Endothelial cell of umbilical vein (primary cell): ENCODE measurements at regions not wholly inside any gene's neighbourhood (a gene's known extent, or its start where the extent isn't known, plus 50 kb on each side); places are given as distances from the start of the nearest gene placed in this dataset.

ENCODE experiments used
- BruUV-seq: library from RNA; stranded (reverse); fragments of 400-500 nt; replicated peaks from 2 replicates; lab custom pipeline; 2021; lab: Mats Ljungman, UMichigan
- CTCF ChIA-PET: fragments of 300-600, 350-600 bp; sonication (Branson Sonifier 250); formaldehyde crosslinking; loops from one replicate; lab custom pipeline; 2021; ENCODE audit warnings: antibody characterized with exemption, inconsistent platforms; lab: Charles Lee
- POLR2A ChIA-PET: fragments of 300-600, 350-600 bp; sonication (Branson Sonifier 250); formaldehyde crosslinking; loops from one replicate; lab custom pipeline; 2021; ENCODE audit warnings: antibody characterized with exemption, inconsistent platforms; lab: Charles Lee
- DNase-seq: peaks from one replicate; pipeline ENCODE4 v3.0.0-alpha.2; 2011; ENCODE audit warnings: low read depth, low spot score
- FAIRE-seq: peaks from 2 replicates; lab custom pipeline; 2011; peaks lifted over from hg19 to GRCh38; lab: Jason Lieb, UNC
- H2AFZ ChIP-seq: 2 replicates; pipeline ENCODE4 v1.6.0; 2012; ENCODE audit warnings: low read depth, low read length, control low read depth, inconsistent platforms
- H3K27ac ChIP-seq: 2 replicates; pipeline ENCODE4 v1.5.1; 2011; ENCODE audit warnings: low read depth, mild to moderate bottlenecking, control low read depth, low read length, moderate library complexity; ENCODE audit not compliant: insufficient read depth
- H3K27me3 ChIP-seq, 2 experiments: 2 replicates each; pipeline versions ENCODE4 v1.6.0 to v1.6.1; 2011; ENCODE audit warnings: low read length in 2 of 2, mixed read lengths in 1 of 2; ENCODE audit not compliant: control insufficient read depth in 2 of 2, insufficient read depth in 2 of 2
- H3K36me3 ChIP-seq, 2 experiments: 2 replicates in 1 of 2; 3 replicates in 1 of 2; pipeline ENCODE4 v1.5.1; 2011; ENCODE audit warnings: low read length in 2 of 2, mild to moderate bottlenecking in 1 of 2, moderate library complexity in 1 of 2; ENCODE audit not compliant: control insufficient read depth in 2 of 2, insufficient read depth in 2 of 2; ENCODE audit errors: extremely low read depth in 1 of 2
- H3K4me1 ChIP-seq: 3 replicates; pipeline ENCODE4 v1.5.1; 2011; ENCODE audit warnings: mild to moderate bottlenecking, low read length; ENCODE audit not compliant: control insufficient read depth, insufficient read depth; ENCODE audit errors: extremely low read depth
- H3K4me2 ChIP-seq: 2 replicates; pipeline ENCODE4 v1.6.1; 2011; ENCODE audit warnings: low read length, control low read depth, mixed read lengths; ENCODE audit not compliant: insufficient read depth
- H3K4me3 ChIP-seq, 3 experiments: fragments of 200-600 bp in 1 of 3; sonication (generic), shearing (Covaris generic) in 1 of 3; replicated peaks in 1 of 3; 2 replicates each; pipeline ENCODE4 v1.5.1; 2011 to 2016; ENCODE audit warnings: control low read depth in 3 of 3, low read length in 3 of 3, mild to moderate bottlenecking in 2 of 3, inconsistent platforms in 1 of 3, low read depth in 1 of 3, moderate library complexity in 1 of 3; ENCODE audit not compliant: insufficient read depth in 1 of 3
- H3K79me2 ChIP-seq: 2 replicates; pipeline ENCODE4 v1.6.0; 2012; ENCODE audit warnings: low read length, inconsistent platforms; ENCODE audit not compliant: control insufficient read depth, insufficient read depth
- H3K9ac ChIP-seq: replicated peaks from 2 replicates; pipeline ENCODE3; 2011; ENCODE audit warnings: low read length, control low read depth; ENCODE audit not compliant: insufficient read depth; ENCODE audit errors: extremely low read depth
- H3K9me1 ChIP-seq: replicated peaks from 3 replicates; pipeline ENCODE4 v1.6.0; 2011; ENCODE audit warnings: mild to moderate bottlenecking, low read length; ENCODE audit not compliant: control insufficient read depth, insufficient read depth; ENCODE audit errors: extremely low read depth
- H3K9me3 ChIP-seq: replicated peaks from 2 replicates; pipeline ENCODE4 v1.5.1; 2012; ENCODE audit warnings: low read length, inconsistent platforms; ENCODE audit not compliant: control insufficient read depth, insufficient read depth
- H4K20me1 ChIP-seq: replicated peaks from 2 replicates; pipeline ENCODE3; 2011; ENCODE audit warnings: mild to moderate bottlenecking, low read length; ENCODE audit not compliant: control insufficient read depth, insufficient read depth; ENCODE audit errors: extremely low read depth
- EZH2 ChIP-seq: IDR thresholded peaks from 2 replicates; pipeline ENCODE4 v1.6.1; 2012; ENCODE audit warnings: borderline replicate concordance, low read depth, mild to moderate bottlenecking, moderate library complexity, low read length, inconsistent platforms; ENCODE audit not compliant: severe bottlenecking
- FOS ChIP-seq: IDR thresholded peaks from 2 replicates; pipeline ENCODE4 v1.6.1; 2011; ENCODE audit warnings: mild to moderate bottlenecking, low read length, moderate library complexity, borderline replicate concordance; ENCODE audit not compliant: insufficient read depth
- GATA2 ChIP-seq: IDR thresholded peaks from 2 replicates; pipeline ENCODE4 v1.7.0; 2011; ENCODE audit warnings: low read depth, mild to moderate bottlenecking, moderate library complexity, mixed read lengths, low read length; ENCODE audit not compliant: insufficient read length, insufficient read depth
- JUN ChIP-seq: IDR thresholded peaks from 2 replicates; pipeline ENCODE4 v1.6.1; 2011; ENCODE audit warnings: borderline replicate concordance, low read depth; ENCODE audit not compliant: insufficient read length, insufficient read depth
- MYC ChIP-seq: IDR thresholded peaks from one replicate; pipeline ENCODE4 v1.6.1; 2011; ENCODE audit warnings: mild to moderate bottlenecking, low read depth, low read length
- POLR2A ChIP-seq: IDR thresholded peaks from 2 replicates; pipeline ENCODE4 v1.6.1; 2012; ENCODE audit warnings: low read depth, mild to moderate bottlenecking, control low read depth, low read length
- POLR2AphosphoS5 ChIP-seq: IDR thresholded peaks from 2 replicates; pipeline ENCODE4 v1.6.1; 2012; ENCODE audit warnings: low read depth, mild to moderate bottlenecking, control low read depth, low read length, moderate library complexity; ENCODE audit not compliant: insufficient read depth
- dilution Hi-C: fragments of 300-500 bp; cut with MboI; formaldehyde crosslinking; loops from one replicate; pipeline ENCODE4 v1.15.0; 2019; ENCODE audit warnings: low sequenced_read_pairs; ENCODE audit not compliant: extremely low pct_ligation_motif_present
- intact Hi-C: fragments of 100-400 bp; cut with micrococcal nuclease; formaldehyde crosslinking; loops from one replicate; pipeline ENCODE4 v1.10.0; 2022
- TF ChIP-seq, protein P1 (sequence below), 2 donors: IDR thresholded peaks; 1 replicate in 1 of 2; 2 replicates in 1 of 2; pipeline ENCODE4 v1.5.1; 2011; ENCODE audit warnings: low read length in 2 of 2, mild to moderate bottlenecking in 2 of 2, moderate library complexity in 2 of 2, control low read depth in 1 of 2, inconsistent platforms in 1 of 2, low read depth in 1 of 2; ENCODE audit not compliant: insufficient read depth in 1 of 2; ENCODE audit errors: extremely low read depth in 1 of 2
- TF ChIP-seq, protein P2 (sequence below): IDR thresholded peaks from 2 replicates; pipeline ENCODE4 v1.6.1; 2011; ENCODE audit not compliant: insufficient read depth, insufficient read length

DNA sequence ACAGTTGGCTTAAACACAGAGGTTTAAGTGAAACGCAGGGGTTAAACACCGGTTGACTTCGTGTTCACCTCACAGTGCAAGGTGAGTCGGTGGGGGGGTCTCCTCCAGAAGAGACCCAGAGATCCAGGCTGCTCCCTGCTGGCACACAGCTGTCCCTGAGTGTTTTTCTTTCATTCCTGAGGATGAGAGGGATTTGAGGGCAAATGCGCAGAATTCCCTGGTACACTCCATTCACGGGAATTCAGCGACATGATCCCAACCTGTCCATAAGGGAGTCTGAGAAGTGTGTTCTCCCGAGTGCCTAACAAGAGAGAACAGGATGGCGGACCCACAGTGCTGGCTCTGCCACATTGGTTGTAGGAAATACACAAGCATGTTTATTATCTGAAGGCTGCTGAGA, 107.2 kb upstream of the ESRRB start:
- Histone ChIP-seq H3K4me1 (no peaks in the 10 kb centered on the region), H3K9ac (no peak overlapping the region), H3K9me3 (no peaks in the 10 kb centered on the region), H3K79me2 (no peaks in the 10 kb centered on the region), H3K9me1 (no peaks in the 10 kb centered on the region), H4K20me1 (no peaks in the 10 kb centered on the region), H3K36me3 (no peaks in the 10 kb centered on the region), H2AFZ (no peak overlapping the region), H3K4me2 (no peak overlapping the region), H3K27ac (no peak overlapping the region), H3K4me3 (no peak overlapping the region), H3K27me3 (peaks cover 2 to 6% of the 10 kb centered on the region in 2 experiments)
- DNase-seq (no peak), FAIRE-seq (no peak)
- POLR2A ChIA-PET, result no interaction called here
- dilution Hi-C loops, result no loop called here
- TF ChIP-seq GATA2, result no peak
- TF ChIP-seq FOS, result no peak
- no peak for TF ChIP-seq EZH2
- TF ChIP-seq MYC, result no peak
- TF ChIP-seq, protein P1, sequence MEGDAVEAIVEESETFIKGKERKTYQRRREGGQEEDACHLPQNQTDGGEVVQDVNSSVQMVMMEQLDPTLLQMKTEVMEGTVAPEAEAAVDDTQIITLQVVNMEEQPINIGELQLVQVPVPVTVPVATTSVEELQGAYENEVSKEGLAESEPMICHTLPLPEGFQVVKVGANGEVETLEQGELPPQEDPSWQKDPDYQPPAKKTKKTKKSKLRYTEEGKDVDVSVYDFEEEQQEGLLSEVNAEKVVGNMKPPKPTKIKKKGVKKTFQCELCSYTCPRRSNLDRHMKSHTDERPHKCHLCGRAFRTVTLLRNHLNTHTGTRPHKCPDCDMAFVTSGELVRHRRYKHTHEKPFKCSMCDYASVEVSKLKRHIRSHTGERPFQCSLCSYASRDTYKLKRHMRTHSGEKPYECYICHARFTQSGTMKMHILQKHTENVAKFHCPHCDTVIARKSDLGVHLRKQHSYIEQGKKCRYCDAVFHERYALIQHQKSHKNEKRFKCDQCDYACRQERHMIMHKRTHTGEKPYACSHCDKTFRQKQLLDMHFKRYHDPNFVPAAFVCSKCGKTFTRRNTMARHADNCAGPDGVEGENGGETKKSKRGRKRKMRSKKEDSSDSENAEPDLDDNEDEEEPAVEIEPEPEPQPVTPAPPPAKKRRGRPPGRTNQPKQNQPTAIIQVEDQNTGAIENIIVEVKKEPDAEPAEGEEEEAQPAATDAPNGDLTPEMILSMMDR (IDR thresholded peaks at IDR 0.05; ENCODE audit: extremely low read depth in 1 of 2, insufficient read depth in 1 of 2, low read depth in 1 of 2, low read length in 2 of 2), result no peak
- no peak for TF ChIP-seq JUN
- TF ChIP-seq, protein P2, sequence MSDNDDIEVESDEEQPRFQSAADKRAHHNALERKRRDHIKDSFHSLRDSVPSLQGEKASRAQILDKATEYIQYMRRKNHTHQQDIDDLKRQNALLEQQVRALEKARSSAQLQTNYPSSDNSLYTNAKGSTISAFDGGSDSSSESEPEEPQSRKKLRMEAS, result no peak
- no peak for TF ChIP-seq POLR2AphosphoS5
- TF ChIP-seq POLR2A, result no peak
- CTCF ChIA-PET, result no interaction called here
- no TSS peak for BruUV-seq
- intact Hi-C loops, result loop anchor here (5.0 kb wide), 1 partner anchor 79 kb away; no protein-coding TSS in a partner anchor
